ENCODE measurements at regions not wholly inside any gene's neighbourhood (a gene's known extent, or its start where the extent isn't known, plus 50 kb on each side); places are given as distances from the start of the nearest gene placed in this dataset.

- FAIRE-seq: no peak
Observed at GRCh38 chr5:39479537-39479936, 54.8 kb upstream of the DAB2 start.

GRCh38 chr5:39478863-39479262 is 54.1 kb upstream of the DAB2 start:
- ChIA-PET CTCF (interaction anchor here (1.1 kb wide), 1 partner anchor 54 kb away, joined by 3 read pairs; the partner anchor contains the start of gene DAB2), POLR2A (no interaction called here)
- no peak for TF ChIP-seq HOXA7 (CRISPR knock-in tag; IDR thresholded peaks at IDR 0.05)
- TF ChIP-seq, protein P1, sequence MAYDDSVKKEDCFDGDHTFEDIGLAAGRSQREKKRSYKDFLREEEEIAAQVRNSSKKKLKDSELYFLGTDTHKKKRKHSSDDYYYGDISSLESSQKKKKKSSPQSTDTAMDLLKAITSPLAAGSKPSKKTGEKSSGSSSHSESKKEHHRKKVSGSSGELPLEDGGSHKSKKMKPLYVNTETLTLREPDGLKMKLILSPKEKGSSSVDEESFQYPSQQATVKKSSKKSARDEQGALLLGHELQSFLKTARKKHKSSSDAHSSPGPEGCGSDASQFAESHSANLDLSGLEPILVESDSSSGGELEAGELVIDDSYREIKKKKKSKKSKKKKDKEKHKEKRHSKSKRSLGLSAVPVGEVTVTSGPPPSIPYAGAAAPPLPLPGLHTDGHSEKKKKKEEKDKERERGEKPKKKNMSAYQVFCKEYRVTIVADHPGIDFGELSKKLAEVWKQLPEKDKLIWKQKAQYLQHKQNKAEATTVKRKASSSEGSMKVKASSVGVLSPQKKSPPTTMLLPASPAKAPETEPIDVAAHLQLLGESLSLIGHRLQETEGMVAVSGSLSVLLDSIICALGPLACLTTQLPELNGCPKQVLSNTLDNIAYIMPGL (CRISPR knock-in tag; IDR thresholded peaks at IDR 0.05; ENCODE audit: borderline replicate concordance): no peak
- no peak for TF ChIP-seq KDM5A (IDR thresholded peaks at IDR 0.05)
- TF ChIP-seq RAD21 (conservative IDR thresholded peaks at IDR 0.05 in 1 of 2, IDR thresholded peaks at IDR 0.05 in 1 of 2): no peak
- TF ChIP-seq CHD2 (IDR thresholded peaks at IDR 0.05; ENCODE audit: low read length, partially characterized antibody): no peak
- no peak for TF ChIP-seq KDM1A (IDR thresholded peaks at IDR 0.05; ENCODE audit: low read depth)
- no peak for TF ChIP-seq RFX5 (IDR thresholded peaks at IDR 0.05)
- no peak for TF ChIP-seq E2F6 (IDR thresholded peaks at IDR 0.05; ENCODE audit: borderline replicate concordance, low read depth)
- no peak for TF ChIP-seq ELK1 (IDR thresholded peaks at IDR 0.05; ENCODE audit: low read depth, low read length)
- no peak for TF ChIP-seq PHF8 (IDR thresholded peaks at IDR 0.05; ENCODE audit: borderline replicate concordance, low read depth)
- no peak for TF ChIP-seq FOSL2 (IDR thresholded peaks at IDR 0.05)
- no peak for TF ChIP-seq FOSL2 (CRISPR knock-in tag; IDR thresholded peaks at IDR 0.05)
- TF ChIP-seq USF2 (IDR thresholded peaks at IDR 0.05): no peak
- TF ChIP-seq HEYL (CRISPR knock-in tag; IDR thresholded peaks at IDR 0.05): no peak
- no peak for TF ChIP-seq SMC3 (IDR thresholded peaks at IDR 0.05)
- TF ChIP-seq EHMT2 (IDR thresholded peaks at IDR 0.05; ENCODE audit: low read depth): no peak
- no peak for TF ChIP-seq EP300 (IDR thresholded peaks at IDR 0.05)
- H3K9me3 ChIP-seq: no peaks in the 10 kb centered on the region
- H3K4me3 ChIP-seq: no peak overlapping the region
- no peak for FAIRE-seq
- peaks cover 8% of the 10 kb centered on the region; the same call in 2 of the 3 replicates for H3K4me1 ChIP-seq
- WGBS (ENCODE audit: missing lambda C conversion rate): 26% methylated on average over 1 of the region's 1 CpG
- H3K27ac ChIP-seq: no peak overlapping the region
- no peak overlapping the region for H3K4me2 ChIP-seq
- ATAC-seq: no peak
- no peak for DNase-seq (ENCODE audit: low read depth in 1 of 2, low spot score in 1 of 2)

More at GRCh38 chr5:39479537-39479936, 54.8 kb upstream of the DAB2 start:
- Histone ChIP-seq H3K9me3 (no peaks in the 10 kb centered on the region), H3K4me2 (no peak overlapping the region), H3K4me1 (peaks cover 8% of the 10 kb centered on the region; the same call in 2 of the 3 replicates), H3K27ac (no peak overlapping the region), H3K4me3 (no peak overlapping the region)
- ATAC-seq: no peak
- WGBS (ENCODE audit: missing lambda C conversion rate): 56% methylated on average over 6 of the region's 6 CpGs
- POLR2A ChIA-PET: no interaction called here
- TF ChIP-seq RCOR1 (IDR thresholded peaks at IDR 0.05; ENCODE audit: low read depth, low read length): no peak
- TF ChIP-seq RFX5 (IDR thresholded peaks at IDR 0.05): no peak
- TF ChIP-seq, protein P2, sequence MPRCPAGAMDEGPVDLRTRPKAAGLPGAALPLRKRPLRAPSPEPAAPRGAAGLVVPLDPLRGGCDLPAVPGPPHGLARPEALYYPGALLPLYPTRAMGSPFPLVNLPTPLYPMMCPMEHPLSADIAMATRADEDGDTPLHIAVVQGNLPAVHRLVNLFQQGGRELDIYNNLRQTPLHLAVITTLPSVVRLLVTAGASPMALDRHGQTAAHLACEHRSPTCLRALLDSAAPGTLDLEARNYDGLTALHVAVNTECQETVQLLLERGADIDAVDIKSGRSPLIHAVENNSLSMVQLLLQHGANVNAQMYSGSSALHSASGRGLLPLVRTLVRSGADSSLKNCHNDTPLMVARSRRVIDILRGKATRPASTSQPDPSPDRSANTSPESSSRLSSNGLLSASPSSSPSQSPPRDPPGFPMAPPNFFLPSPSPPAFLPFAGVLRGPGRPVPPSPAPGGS (IDR thresholded peaks at IDR 0.05): no peak
- no peak for TF ChIP-seq PHF8 (IDR thresholded peaks at IDR 0.05; ENCODE audit: borderline replicate concordance, low read depth)
- DNase-seq (ENCODE audit: low read depth in 1 of 2, low spot score in 1 of 2): no peak
- CTCF ChIA-PET: interaction anchor here (1.1 kb wide), 1 partner anchor 55 kb away, joined by 3 read pairs; the partner anchor contains the start of gene DAB2
